Activated B cell treated with CpG ODN at 0.5 μM for 24 hours (primary cell): ENCODE measurements at regions not wholly inside any gene's neighbourhood (a gene's known extent, or its start where the extent isn't known, plus 50 kb on each side); places are given as distances from the start of the nearest gene placed in this dataset.
"Not testable (repeated sequence)": the region's sequence is repeated elsewhere in the genome, so short reads cannot be mapped to it uniquely, and the experiment has no call there.

Experiments
- ATAC-seq: fragments of 200-7000 bp; cut with Tn5 transposase; one replicate; pipeline ENCODE4 v1.10.0; 2021; ENCODE audit warnings: low read depth, mild to moderate bottlenecking, moderate library complexity
- CTCF ChIA-PET: fragments of 350-600 bp; sonication (Branson Sonifier 250); formaldehyde crosslinking; loops from one replicate; lab custom pipeline; 2021; ENCODE audit warnings: antibody characterized with exemption; lab: Charles Lee
- POLR2A ChIA-PET: fragments of 350-600 bp; sonication (Branson Sonifier 250); formaldehyde crosslinking; loops from one replicate; lab custom pipeline; 2021; ENCODE audit warnings: antibody characterized with exemption; lab: Charles Lee
- DNase-seq: peaks from one replicate; pipeline ENCODE4 v3.0.0; 2022
- H3K27ac Mint-ChIP-seq: one replicate; pipeline ENCODE4 v1.8.0; 2020; ENCODE audit warnings: mixed read lengths
- H3K27me3 Mint-ChIP-seq: one replicate; pipeline ENCODE4 v1.8.0; 2021; ENCODE audit warnings: mixed read lengths
- H3K36me3 Mint-ChIP-seq: one replicate; pipeline ENCODE4 v1.8.0; 2021; ENCODE audit warnings: low read depth, mixed read lengths
- H3K4me1 Mint-ChIP-seq: one replicate; pipeline ENCODE4 v1.8.0; 2021; ENCODE audit warnings: mixed read lengths
- H3K4me3 Mint-ChIP-seq: one replicate; pipeline ENCODE4 v1.8.0; 2020; ENCODE audit warnings: mild to moderate bottlenecking, mixed read lengths
- H3K9me3 Mint-ChIP-seq: one replicate; pipeline ENCODE4 v1.8.0; 2020; ENCODE audit warnings: mixed read lengths
- intact Hi-C: fragments of 100-400 bp; cut with micrococcal nuclease; formaldehyde crosslinking; loops from one replicate; pipeline ENCODE4 v1.15.1; 2024
- TF ChIP-seq, protein P1 (sequence below): fragments of 200-600 bp; IDR thresholded peaks from one replicate; pipeline ENCODE4 v1.8.0; 2022; ENCODE audit warnings: antibody characterized with exemption, mild to moderate bottlenecking

DNA sequence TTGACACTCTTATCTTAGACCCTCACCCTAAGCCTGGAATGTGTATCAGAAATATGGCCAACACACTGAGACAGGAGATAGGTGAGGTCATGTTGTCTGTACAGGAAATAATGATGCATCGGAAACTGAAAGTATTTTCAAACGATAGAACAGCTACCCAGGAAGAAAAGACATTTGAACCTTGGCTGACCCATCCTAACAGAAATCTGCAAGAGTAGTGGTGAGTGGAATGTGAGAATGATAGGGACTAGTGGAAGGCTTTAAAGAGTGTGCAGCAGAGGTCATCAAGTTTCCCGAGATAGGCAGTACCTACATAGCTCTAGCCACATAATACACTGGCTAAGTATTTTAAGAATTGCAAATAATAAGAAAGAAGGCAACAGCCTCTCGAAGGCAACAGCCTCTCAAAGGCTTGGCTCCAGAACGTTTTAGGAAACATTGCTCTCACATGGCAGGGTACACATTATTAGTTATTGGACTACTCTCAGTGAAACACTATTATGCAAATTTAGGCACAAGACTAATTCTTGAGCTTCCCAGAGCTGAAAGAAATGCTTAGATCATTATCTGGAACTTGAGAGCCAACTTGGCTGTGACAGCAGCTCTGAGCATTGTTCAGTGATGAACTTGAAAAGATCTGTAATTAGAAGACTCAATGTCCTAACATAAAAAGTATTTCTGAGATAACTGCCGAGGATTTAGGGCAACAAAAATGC, 133.1 kb upstream of the FBXL7 start:
- H3K36me3 Mint-ChIP-seq: no peaks in the 10 kb centered on the region
- no peak overlapping the region for H3K4me3 Mint-ChIP-seq
- H3K4me1 Mint-ChIP-seq: no peaks in the 10 kb centered on the region
- ChIA-PET POLR2A (no interaction called here), CTCF (no interaction called here)
- H3K27ac Mint-ChIP-seq: no peak overlapping the region
- no peaks in the 10 kb centered on the region for H3K27me3 Mint-ChIP-seq
- DNase-seq (no peak), ATAC-seq (no peak)
- intact Hi-C loops: no loop called here
- no peaks in the 10 kb centered on the region for H3K9me3 Mint-ChIP-seq
- TF ChIP-seq, protein P1, sequence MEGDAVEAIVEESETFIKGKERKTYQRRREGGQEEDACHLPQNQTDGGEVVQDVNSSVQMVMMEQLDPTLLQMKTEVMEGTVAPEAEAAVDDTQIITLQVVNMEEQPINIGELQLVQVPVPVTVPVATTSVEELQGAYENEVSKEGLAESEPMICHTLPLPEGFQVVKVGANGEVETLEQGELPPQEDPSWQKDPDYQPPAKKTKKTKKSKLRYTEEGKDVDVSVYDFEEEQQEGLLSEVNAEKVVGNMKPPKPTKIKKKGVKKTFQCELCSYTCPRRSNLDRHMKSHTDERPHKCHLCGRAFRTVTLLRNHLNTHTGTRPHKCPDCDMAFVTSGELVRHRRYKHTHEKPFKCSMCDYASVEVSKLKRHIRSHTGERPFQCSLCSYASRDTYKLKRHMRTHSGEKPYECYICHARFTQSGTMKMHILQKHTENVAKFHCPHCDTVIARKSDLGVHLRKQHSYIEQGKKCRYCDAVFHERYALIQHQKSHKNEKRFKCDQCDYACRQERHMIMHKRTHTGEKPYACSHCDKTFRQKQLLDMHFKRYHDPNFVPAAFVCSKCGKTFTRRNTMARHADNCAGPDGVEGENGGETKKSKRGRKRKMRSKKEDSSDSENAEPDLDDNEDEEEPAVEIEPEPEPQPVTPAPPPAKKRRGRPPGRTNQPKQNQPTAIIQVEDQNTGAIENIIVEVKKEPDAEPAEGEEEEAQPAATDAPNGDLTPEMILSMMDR: no peak

DNA sequence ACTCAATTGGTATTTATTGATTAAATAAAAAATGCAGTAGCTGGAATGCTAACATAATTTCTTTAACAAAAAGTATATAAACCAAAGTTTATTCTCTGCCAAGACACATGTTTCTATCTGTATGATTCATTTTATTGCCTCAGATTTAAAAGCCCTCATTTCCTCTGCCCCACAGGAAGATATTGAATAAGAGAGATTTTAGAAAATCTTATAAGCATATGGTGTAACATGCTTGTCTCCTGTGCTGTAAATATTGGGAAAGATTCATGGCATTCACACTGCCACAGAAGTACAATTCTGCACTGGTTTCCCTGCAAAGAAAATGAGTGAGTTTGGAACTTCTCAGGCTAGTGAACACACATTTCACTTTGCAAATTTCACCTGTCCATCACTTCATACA, 134.9 kb upstream of the FBXL7 start:
- no peak for DNase-seq
- TF ChIP-seq, protein P1: no peak
- Mint-ChIP-seq H3K4me3 (no peak overlapping the region), H3K27me3 (no peaks in the 10 kb centered on the region), H3K4me1 (no peaks in the 10 kb centered on the region), H3K27ac (no peak overlapping the region), H3K9me3 (no peaks in the 10 kb centered on the region), H3K36me3 (no peaks in the 10 kb centered on the region)
- ChIA-PET POLR2A (no interaction called here), CTCF (no interaction called here)
- ATAC-seq: no peak
- intact Hi-C loops: no loop called here

DNA sequence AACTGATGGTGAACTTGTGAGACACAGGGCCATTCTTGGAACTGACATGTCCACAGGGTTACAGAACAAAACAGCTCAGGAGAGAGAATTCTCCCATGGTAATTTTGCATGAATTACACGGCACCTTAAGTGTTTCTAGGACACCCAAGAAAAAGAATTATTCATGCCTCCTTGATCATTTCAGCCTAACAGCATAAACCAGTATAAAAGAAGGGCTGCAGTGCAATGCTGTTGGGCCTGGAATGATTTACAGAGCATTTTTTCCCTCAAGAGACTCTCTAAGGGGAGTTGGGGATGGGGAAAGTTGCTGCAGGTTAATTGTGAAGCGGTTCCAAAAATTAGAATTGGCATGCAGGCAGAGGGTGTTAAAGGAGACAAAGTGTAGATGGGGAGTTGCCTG, 136.4 kb upstream of the FBXL7 start:
- no peaks in the 10 kb centered on the region for H3K4me1 Mint-ChIP-seq
- H3K4me3 Mint-ChIP-seq: no peak overlapping the region
- ChIA-PET POLR2A (no interaction called here), CTCF (no interaction called here)
- TF ChIP-seq, protein P1: no peak
- H3K9me3 Mint-ChIP-seq: peaks cover 5% of the 10 kb centered on the region
- intact Hi-C loops: no loop called here
- H3K27me3 Mint-ChIP-seq: no peaks in the 10 kb centered on the region
- ATAC-seq (no peak), DNase-seq (no peak)
- H3K36me3 Mint-ChIP-seq: no peaks in the 10 kb centered on the region
- H3K27ac Mint-ChIP-seq: no peak overlapping the region

DNA sequence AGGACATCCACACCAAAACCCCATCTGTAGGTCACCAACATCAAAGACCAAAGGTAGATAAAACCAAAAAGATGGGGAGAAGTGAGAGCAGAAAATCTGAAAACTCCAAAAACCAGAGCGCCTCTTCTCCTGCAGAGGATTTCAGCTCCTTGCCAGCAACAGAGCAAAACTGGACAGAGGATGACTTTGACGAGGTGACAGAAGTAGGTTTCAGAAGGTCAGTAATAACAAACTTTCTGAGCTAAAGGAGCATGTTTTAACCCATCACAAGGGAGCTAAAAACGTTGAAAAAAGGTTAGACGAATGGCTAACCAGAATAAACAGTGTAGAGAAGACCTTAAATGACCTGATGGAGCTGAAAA, 142.9 kb upstream of the FBXL7 start:
- DNase-seq, H3K27ac Mint-ChIP-seq, H3K27me3 Mint-ChIP-seq, ATAC-seq, intact Hi-C loops, H3K4me1 Mint-ChIP-seq, H3K36me3 Mint-ChIP-seq, CTCF ChIA-PET, H3K4me3 Mint-ChIP-seq, H3K9me3 Mint-ChIP-seq, POLR2A ChIA-PET: not testable (repeated sequence)

DNA sequence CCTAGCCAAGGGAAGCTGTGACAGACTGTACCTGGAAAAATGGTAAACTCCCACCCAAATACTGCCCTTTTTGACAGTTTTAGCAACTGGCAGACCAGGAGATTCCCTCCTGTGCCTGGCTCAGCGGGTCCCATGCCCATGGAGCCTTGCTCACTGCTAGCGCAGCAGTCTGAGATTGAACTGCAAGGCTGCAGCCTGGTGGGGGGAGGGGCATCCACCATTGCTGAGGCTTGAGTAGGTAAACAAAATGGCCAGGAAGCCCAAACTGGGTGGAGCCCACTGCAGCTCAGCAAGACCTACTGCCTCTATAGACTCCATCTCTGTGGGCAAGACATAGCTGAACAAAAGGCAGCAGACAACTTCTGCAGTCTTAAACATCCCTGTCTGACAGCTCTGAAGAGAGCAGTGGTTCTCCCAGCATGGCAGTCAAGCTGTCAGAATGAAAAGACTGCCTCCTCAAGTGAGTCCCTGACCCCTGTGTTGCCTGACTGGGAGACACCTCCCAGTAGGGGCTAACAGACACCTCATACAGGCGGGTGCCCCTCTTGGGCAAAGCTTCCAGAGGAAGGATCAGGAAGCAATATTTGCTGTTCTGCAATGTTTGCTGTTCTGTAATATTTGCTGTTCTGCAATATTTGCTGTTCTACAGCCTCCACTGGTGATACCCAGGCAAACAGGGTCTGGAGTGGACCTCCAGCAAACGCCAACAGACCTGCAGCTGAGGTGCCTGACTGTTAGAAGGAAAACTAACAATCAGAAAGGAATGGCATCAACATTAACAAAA, 143.5 kb upstream of the FBXL7 start:
- DNase-seq, intact Hi-C loops, H3K36me3 Mint-ChIP-seq, CTCF ChIA-PET, ATAC-seq, H3K4me3 Mint-ChIP-seq, H3K9me3 Mint-ChIP-seq, H3K27me3 Mint-ChIP-seq, H3K27ac Mint-ChIP-seq, H3K4me1 Mint-ChIP-seq, POLR2A ChIA-PET: not testable (repeated sequence)

DNA sequence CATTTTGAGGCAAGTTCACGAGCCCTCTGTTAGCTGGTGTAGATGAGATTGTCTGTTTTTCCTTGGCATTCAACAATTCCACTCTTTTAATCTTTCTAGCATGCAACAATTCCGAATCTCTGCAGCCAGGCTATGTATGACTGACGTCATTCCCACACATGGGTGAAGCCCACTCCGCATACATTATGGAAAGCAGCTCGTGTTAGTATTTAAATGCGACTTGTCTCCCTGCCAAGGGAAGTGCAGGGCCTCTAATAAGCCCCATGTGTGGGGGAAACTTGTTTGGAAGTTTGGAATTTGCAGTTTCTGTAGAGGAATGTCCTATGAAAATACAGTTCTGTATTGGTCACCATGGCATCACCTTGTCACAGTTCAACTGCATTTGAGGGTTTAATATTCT, 146.0 kb upstream of the FBXL7 start:
- Mint-ChIP-seq H3K9me3 (peaks cover 9% of the 10 kb centered on the region), H3K4me3 (no peak overlapping the region), H3K27ac (no peak overlapping the region), H3K4me1 (no peaks in the 10 kb centered on the region), H3K27me3 (no peaks in the 10 kb centered on the region), H3K36me3 (no peaks in the 10 kb centered on the region)
- TF ChIP-seq, protein P1: no peak
- ChIA-PET POLR2A (no interaction called here), CTCF (no interaction called here)
- DNase-seq: no peak
- intact Hi-C loops: no loop called here
- no peak for ATAC-seq
